ENCODE measurements at regions not wholly inside any gene's neighbourhood (a gene's known extent, or its start where the extent isn't known, plus 50 kb on each side); places are given as distances from the start of the nearest gene placed in this dataset.

- no peak for DNase-seq
Measured at GRCh38 chr13:22200440-22200839, 529.6 kb downstream of the FGF9 start.

- DNase-seq, result no peak
Measured at GRCh38 chr13:22201375-22201925, 530.6 kb downstream of the FGF9 start.

- no peak for DNase-seq
Measured at GRCh38 chr13:22210134-22210930, 539.5 kb downstream of the FGF9 start.

GRCh38 chr13:22211876-22212275, 541.0 kb downstream of the FGF9 start:
- no peak for DNase-seq

- DNase-seq, result no peak
Measured at GRCh38 chr13:22212576-22212975, 541.7 kb downstream of the FGF9 start.

- no peak for DNase-seq
Measured at GRCh38 chr13:22214184-22214583, 543.3 kb downstream of the FGF9 start.

- no peak for DNase-seq
Measured at GRCh38 chr13:22218797-22219196, 547.9 kb downstream of the FGF9 start.

GRCh38 chr13:22219709-22220108, 548.8 kb downstream of the FGF9 start:
- no peak for DNase-seq

- DNase-seq, result no peak
Measured at GRCh38 chr13:22220151-22221135, 549.6 kb downstream of the FGF9 start.

GRCh38 chr13:22223411-22223810, 552.5 kb downstream of the FGF9 start:
- DNase-seq, result no peak

GRCh38 chr13:22226086-22226485, 555.2 kb downstream of the FGF9 start:
- DNase-seq, result no peak

- no peak for DNase-seq
Measured at GRCh38 chr13:22227895-22228294, 557.0 kb downstream of the FGF9 start.

GRCh38 chr13:22229916-22230315, 559.0 kb downstream of the FGF9 start:
- DNase-seq, result no peak

- no peak for DNase-seq
Measured at GRCh38 chr13:22232186-22232585, 561.3 kb downstream of the FGF9 start.

- no peak for DNase-seq
Measured at GRCh38 chr13:22235285-22235949, 564.5 kb downstream of the FGF9 start.

GRCh38 chr13:22235950-22236290, 565.0 kb downstream of the FGF9 start:
- no peak for DNase-seq

- DNase-seq, result no peak
Measured at GRCh38 chr13:22238269-22238668, 567.4 kb downstream of the FGF9 start.

GRCh38 chr13:22240716-22241115, 569.8 kb downstream of the FGF9 start:
- no peak for DNase-seq

GRCh38 chr13:22243469-22244163, 572.7 kb downstream of the FGF9 start:
- DNase-seq, result no peak

- DNase-seq, result no peak
Measured at GRCh38 chr13:22252281-22252830, 581.5 kb downstream of the FGF9 start.

GRCh38 chr13:22253107-22253506, 582.2 kb downstream of the FGF9 start:
- DNase-seq, result no peak

- no peak for DNase-seq
Measured at GRCh38 chr13:22256111-22256639, 585.3 kb downstream of the FGF9 start.

All from effector CD8-positive, alpha-beta T cell (primary cell).